Muscle of leg (tissue), 3 donors: ENCODE measurements at regions not wholly inside any gene's neighbourhood (a gene's known extent, or its start where the extent isn't known, plus 50 kb on each side); places are given as distances from the start of the nearest gene placed in this dataset.

Experiments
- DNase-seq: peaks from one replicate; pipeline ENCODE4 v3.0.0; 2013
- H3K27ac ChIP-seq: one replicate; pipeline ENCODE4 v1.5.1; 2013; ENCODE audit warnings: mild to moderate bottlenecking, low read length, control low read depth
- H3K27me3 ChIP-seq: one replicate; pipeline ENCODE4 v1.6.1; 2013; ENCODE audit warnings: low read length; ENCODE audit not compliant: control insufficient read depth, insufficient read depth
- H3K36me3 ChIP-seq: one replicate; pipeline ENCODE4 v1.6.1; 2013; ENCODE audit warnings: low read length; ENCODE audit not compliant: control insufficient read depth, insufficient read depth
- H3K4me1 ChIP-seq: one replicate; pipeline ENCODE4 v1.6.1; 2013; ENCODE audit warnings: low read length; ENCODE audit not compliant: control insufficient read depth, insufficient read depth
- H3K4me3 ChIP-seq: one replicate; pipeline ENCODE4 v1.5.1; 2013; ENCODE audit warnings: low read length, control low read depth
- H3K9me3 ChIP-seq: replicated peaks from 2 replicates; pipeline ENCODE4 v1.6.1; 2013; ENCODE audit warnings: low read depth, low read length; ENCODE audit not compliant: control insufficient read depth
- WGBS: methylation state at CpG from one replicate; pipeline ENCODE4 v1.1.5; 2013; ENCODE audit warnings: missing lambda C conversion rate; ENCODE audit not compliant: insufficient coverage; 5-methylcytosine and 5-hydroxymethylcytosine counted together

GRCh38 chr2:67012165-67012564 lies 385.0 kb upstream of the ETAA1 start:
- Histone ChIP-seq H3K36me3 (no peaks in the 10 kb centered on the region), H3K9me3 (no peaks in the 10 kb centered on the region)
- 86% methylated on average over 1 of the region's 1 CpG for WGBS

GRCh38 chr2:67013821-67014220 lies 383.3 kb upstream of the ETAA1 start:
- Histone ChIP-seq H3K9me3 (no peaks in the 10 kb centered on the region), H3K4me1 (no peaks in the 10 kb centered on the region), H3K4me3 (no peak overlapping the region), H3K36me3 (no peaks in the 10 kb centered on the region), H3K27ac (no peak overlapping the region), H3K27me3 (no peaks in the 10 kb centered on the region)
- WGBS, result no CpG with 5 or more reads among the region's 1 CpG
- no peak for DNase-seq

More at GRCh38 chr2:67012165-67012564, 385.0 kb upstream of the ETAA1 start:
- no peaks in the 10 kb centered on the region for H3K4me1 ChIP-seq
- no peak overlapping the region for H3K27ac ChIP-seq
- DNase-seq, result no peak
- no peak overlapping the region for H3K4me3 ChIP-seq
- H3K27me3 ChIP-seq, result no peaks in the 10 kb centered on the region

DNA sequence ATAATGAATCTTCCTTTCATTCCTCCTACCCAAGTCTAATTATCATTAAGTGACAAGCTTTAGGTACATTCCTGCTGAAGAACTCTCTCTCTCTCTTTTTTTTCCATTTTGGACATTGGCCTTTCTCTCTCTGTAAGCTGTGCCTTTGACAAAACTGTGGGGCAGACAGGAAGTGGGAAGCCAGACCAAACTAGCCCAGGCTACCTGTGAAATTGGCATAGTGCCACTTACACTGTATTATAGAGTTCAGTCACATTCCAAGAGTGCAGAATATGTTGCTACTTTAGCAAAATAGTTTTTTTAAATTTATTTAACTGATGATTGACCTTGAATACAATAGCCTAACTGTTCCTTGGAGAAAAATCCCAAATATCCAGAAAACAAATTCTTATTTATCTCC lies 381.5 kb upstream of the ETAA1 start:
- Histone ChIP-seq H3K4me1 (no peaks in the 10 kb centered on the region), H3K9me3 (no peaks in the 10 kb centered on the region), H3K27me3 (no peaks in the 10 kb centered on the region), H3K36me3 (no peaks in the 10 kb centered on the region), H3K4me3 (no peak overlapping the region), H3K27ac (no peak overlapping the region)
- no peak for DNase-seq

DNA sequence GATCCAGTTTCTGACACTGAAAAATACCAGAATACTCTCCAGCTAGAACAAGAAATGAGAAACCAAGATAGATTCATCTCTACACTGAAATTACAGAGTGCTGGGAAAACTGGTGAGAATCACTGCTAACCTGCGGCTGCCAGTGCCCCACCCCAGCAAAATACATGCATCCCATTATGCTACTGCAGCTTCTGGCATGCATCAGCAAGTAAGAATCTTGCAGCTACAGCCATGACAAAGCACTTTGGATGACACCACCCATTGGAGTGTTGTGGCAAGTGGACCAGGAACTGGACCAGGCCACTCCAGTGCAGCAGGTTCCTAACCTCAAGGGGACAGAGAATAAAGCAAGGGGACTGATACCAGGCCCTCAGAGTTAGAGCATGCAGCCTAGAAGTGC lies 378.8 kb upstream of the ETAA1 start:
- DNase-seq, result no peak
- Histone ChIP-seq H3K4me3 (no peak overlapping the region), H3K27me3 (no peaks in the 10 kb centered on the region), H3K4me1 (no peaks in the 10 kb centered on the region), H3K27ac (no peak overlapping the region), H3K9me3 (no peaks in the 10 kb centered on the region), H3K36me3 (no peaks in the 10 kb centered on the region)
- 100% methylated on average over 1 of the region's 1 CpG for WGBS

GRCh38 chr2:67032076-67032475 lies 365.1 kb upstream of the ETAA1 start:
- Histone ChIP-seq H3K9me3 (no peaks in the 10 kb centered on the region), H3K36me3 (no peaks in the 10 kb centered on the region), H3K27me3 (no peaks in the 10 kb centered on the region), H3K4me3 (no peak overlapping the region), H3K4me1 (no peaks in the 10 kb centered on the region), H3K27ac (no peak overlapping the region)
- WGBS, result no CpG with 5 or more reads among the region's 2 CpGs
- no peak for DNase-seq

DNA sequence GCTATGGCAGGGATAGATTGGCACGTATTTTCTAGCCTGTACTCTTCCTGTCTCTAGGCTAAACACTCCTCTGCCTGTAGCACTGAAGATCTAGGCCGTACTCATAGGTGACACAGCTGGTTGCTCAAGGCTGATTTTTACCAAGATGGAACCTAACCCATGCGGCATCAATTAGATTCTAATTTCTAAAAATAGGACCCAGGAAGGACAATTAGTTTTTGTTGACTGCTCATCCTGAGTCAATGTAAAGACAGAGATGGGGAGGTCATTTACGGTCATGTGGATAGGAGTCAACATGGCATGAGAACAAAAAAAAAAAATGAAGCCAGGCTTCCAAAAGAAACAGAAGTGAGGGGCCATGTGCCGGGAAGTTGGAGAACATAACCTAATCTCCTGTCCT lies 360.7 kb upstream of the ETAA1 start:
- no peak overlapping the region for H3K4me3 ChIP-seq
- no peaks in the 10 kb centered on the region for H3K4me1 ChIP-seq
- no peak overlapping the region for H3K27ac ChIP-seq
- no peak for DNase-seq
- 82% methylated on average over 3 of the region's 5 CpGs for WGBS
- H3K27me3 ChIP-seq, result no peaks in the 10 kb centered on the region
- H3K9me3 ChIP-seq, result no peaks in the 10 kb centered on the region
- H3K36me3 ChIP-seq, result no peaks in the 10 kb centered on the region

DNA sequence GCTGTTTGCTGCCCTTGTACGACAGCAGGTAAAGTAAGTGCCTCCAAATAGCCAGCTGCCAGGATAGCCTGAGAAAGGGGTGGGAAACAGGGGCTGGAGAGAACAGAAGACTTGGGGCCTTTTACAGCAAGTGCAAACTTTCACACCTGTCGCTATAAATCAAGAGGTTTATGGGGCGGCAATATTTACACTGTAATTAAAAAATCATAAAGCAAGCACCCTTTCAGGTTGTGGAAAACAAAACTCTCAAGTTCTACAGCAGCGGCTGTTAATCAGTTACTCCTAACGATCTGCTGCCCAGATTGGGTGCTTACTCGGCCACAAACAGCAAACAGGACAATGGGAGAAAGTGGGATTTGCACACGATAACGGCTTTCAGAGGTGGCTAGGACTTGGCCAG lies 359.5 kb upstream of the ETAA1 start:
- no peaks in the 10 kb centered on the region for H3K4me1 ChIP-seq
- H3K27ac ChIP-seq, result no peak overlapping the region
- H3K4me3 ChIP-seq, result no peak overlapping the region
- no peak for DNase-seq
- 36% methylated on average over 3 of the region's 8 CpGs for WGBS
- H3K27me3 ChIP-seq, result no peaks in the 10 kb centered on the region
- H3K36me3 ChIP-seq, result no peaks in the 10 kb centered on the region
- H3K9me3 ChIP-seq, result no peaks in the 10 kb centered on the region

DNA sequence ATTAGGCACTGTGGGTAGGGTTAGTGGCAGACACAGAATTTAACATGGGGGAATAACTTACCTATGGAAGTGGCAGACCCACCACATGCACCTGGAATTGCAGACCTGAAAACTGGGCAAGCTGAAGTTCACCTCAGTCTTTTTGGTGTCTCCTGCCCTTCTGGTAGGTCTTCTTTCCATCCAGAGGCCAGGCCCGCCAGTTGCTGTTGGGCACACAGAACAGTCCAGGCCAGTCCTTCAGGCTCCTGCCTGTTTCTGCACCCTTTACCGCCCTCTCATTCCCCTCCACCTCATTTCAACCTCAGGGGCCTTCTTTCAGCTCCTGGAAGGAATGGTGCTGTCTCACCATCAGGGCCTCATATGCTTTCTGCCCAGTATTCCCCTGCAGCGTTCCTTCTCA lies 358.9 kb upstream of the ETAA1 start:
- H3K4me1 ChIP-seq, result no peaks in the 10 kb centered on the region
- no peak overlapping the region for H3K4me3 ChIP-seq
- no peaks in the 10 kb centered on the region for H3K9me3 ChIP-seq
- no peaks in the 10 kb centered on the region for H3K27me3 ChIP-seq
- no peak overlapping the region for H3K27ac ChIP-seq
- DNase-seq, result no peak
- 100% methylated on average over 2 of the region's 3 CpGs for WGBS
- no peaks in the 10 kb centered on the region for H3K36me3 ChIP-seq

DNA sequence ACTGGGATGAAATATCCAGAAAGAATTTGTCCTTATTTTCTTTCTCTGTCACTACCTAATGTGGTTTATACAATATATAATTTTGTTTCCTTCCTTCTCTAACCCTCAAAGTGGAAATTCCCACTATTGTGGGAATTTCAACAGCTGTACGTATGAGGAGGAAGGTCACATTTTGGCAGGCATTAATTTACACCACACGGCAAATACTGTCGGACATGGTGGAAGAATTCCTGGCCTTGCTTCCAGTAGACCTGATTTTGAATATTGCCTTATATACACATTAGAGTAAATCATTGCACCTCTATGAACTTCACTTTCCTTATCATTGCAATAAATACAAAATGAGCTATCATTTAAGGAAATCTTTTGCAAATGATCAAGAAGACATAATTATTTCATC lies 358.1 kb upstream of the ETAA1 start:
- no peaks in the 10 kb centered on the region for H3K27me3 ChIP-seq
- no CpG with 5 or more reads among the region's 3 CpGs for WGBS
- no peaks in the 10 kb centered on the region for H3K9me3 ChIP-seq
- no peak overlapping the region for H3K27ac ChIP-seq
- H3K4me1 ChIP-seq, result no peaks in the 10 kb centered on the region
- H3K36me3 ChIP-seq, result no peaks in the 10 kb centered on the region
- no peak overlapping the region for H3K4me3 ChIP-seq
- DNase-seq, result no peak

GRCh38 chr2:67039517-67040103 lies 357.5 kb upstream of the ETAA1 start:
- no peaks in the 10 kb centered on the region for H3K27me3 ChIP-seq
- H3K36me3 ChIP-seq, result no peaks in the 10 kb centered on the region
- no peaks in the 10 kb centered on the region for H3K9me3 ChIP-seq
- H3K27ac ChIP-seq, result no peak overlapping the region
- WGBS, result 79% methylated on average over 2 of the region's 2 CpGs
- no peaks in the 10 kb centered on the region for H3K4me1 ChIP-seq
- H3K4me3 ChIP-seq, result no peak overlapping the region
- no peak for DNase-seq

DNA sequence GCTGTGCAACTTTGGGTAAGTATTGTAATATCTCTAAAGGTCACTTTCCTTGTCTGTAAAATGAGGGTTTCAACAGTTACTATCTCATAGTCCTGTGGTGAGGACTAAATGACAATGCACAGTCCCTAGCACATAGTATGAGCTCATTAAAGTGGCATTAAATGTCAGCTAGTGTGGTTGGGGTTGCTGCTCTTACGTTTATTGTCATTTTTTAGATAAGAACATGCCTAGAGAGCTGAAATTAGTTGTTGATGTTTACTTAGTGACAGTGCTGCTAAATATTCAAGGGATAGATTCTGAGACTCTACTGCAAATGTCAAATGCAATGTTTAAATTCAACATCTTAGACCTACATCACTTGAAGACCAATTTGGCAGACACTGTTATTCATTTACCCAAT lies 356.1 kb upstream of the ETAA1 start:
- H3K4me1 ChIP-seq, result no peaks in the 10 kb centered on the region
- H3K27ac ChIP-seq, result no peak overlapping the region
- no peaks in the 10 kb centered on the region for H3K9me3 ChIP-seq
- WGBS, result no CpG with 5 or more reads among the region's 1 CpG
- H3K4me3 ChIP-seq, result no peak overlapping the region
- no peak for DNase-seq
- H3K36me3 ChIP-seq, result no peaks in the 10 kb centered on the region
- H3K27me3 ChIP-seq, result no peaks in the 10 kb centered on the region
